SK-N-SH (cell line): ENCODE measurements at regions not wholly inside any gene's neighbourhood (a gene's known extent, or its start where the extent isn't known, plus 50 kb on each side); places are given as distances from the start of the nearest gene placed in this dataset.

ENCODE experiments used
- CTCF ChIA-PET: fragments of 300-600, 350-600 bp; formaldehyde crosslinking; extraction: SDS; loops from one replicate; lab custom pipeline; 2021; lab: Yijun Ruan, JAX
- POLR2A ChIA-PET: fragments of 350-600 bp; sonication (Branson Sonifier 250); formaldehyde crosslinking; extraction: SDS; loops from one replicate; lab custom pipeline; 2020; ENCODE audit warnings: antibody characterized with exemption, inconsistent platforms; lab: Yijun Ruan, JAX
- DNase-seq: peaks from one replicate; pipeline ENCODE4 v3.0.0; 2012
- H2AFZ ChIP-seq: fragments of 200-600 bp; sonication (generic); 2 replicates; pipeline ENCODE4 v1.8.1; 2016; ENCODE audit warnings: antibody characterized with exemption, mild to moderate bottlenecking, low read depth
- H3F3A ChIP-seq: fragments of 200-600 bp; sonication (generic); replicated peaks from 2 replicates; pipeline ENCODE3; 2016; ENCODE audit warnings: antibody characterized with exemption, mild to moderate bottlenecking; ENCODE audit not compliant: insufficient read depth
- H3K27ac ChIP-seq, 2 experiments: fragments of 200-500 bp in 1 of 2; fragments of 200-600 bp in 1 of 2; sonication (Bioruptor generic) in 1 of 2; sonication (generic), shearing (Covaris generic) in 1 of 2; 2 replicates each; pipeline versions ENCODE4 v1.5.1 to v1.6.1; 2014 to 2016; ENCODE audit warnings: low read depth in 2 of 2, inconsistent platforms in 1 of 2, low read length in 1 of 2, mild to moderate bottlenecking in 1 of 2, mixed read lengths in 1 of 2
- H3K27me3 ChIP-seq: fragments of 200-600 bp; sonication (generic), shearing (Covaris generic); 2 replicates; pipeline ENCODE4 v1.6.1; 2016; ENCODE audit warnings: mixed run types; ENCODE audit not compliant: insufficient read depth
- H3K36me3 ChIP-seq, 2 experiments: fragments of 200-500 bp in 1 of 2; fragments of 200-600 bp in 1 of 2; sonication (Bioruptor generic) in 1 of 2; sonication (generic) in 1 of 2; replicated peaks in 1 of 2; 2 replicates each; pipeline versions ENCODE3 to v1.5.1; 2014 to 2016; ENCODE audit warnings: low read length in 1 of 2, mild to moderate bottlenecking in 1 of 2; ENCODE audit not compliant: insufficient read depth in 2 of 2, control insufficient read depth in 1 of 2
- H3K4me1 ChIP-seq, 2 experiments: fragments of 200-500 bp in 1 of 2; fragments of 200-600 bp in 1 of 2; sonication (Bioruptor generic) in 1 of 2; sonication (generic), shearing (Covaris generic) in 1 of 2; 2 replicates each; pipeline versions ENCODE4 v1.5.1 to v1.6.1; 2014 to 2016; ENCODE audit warnings: low read depth in 1 of 2, low read length in 1 of 2, mixed run types in 1 of 2; ENCODE audit not compliant: insufficient read depth in 2 of 2, control insufficient read depth in 1 of 2
- H3K4me2 ChIP-seq: fragments of 200-600 bp; sonication (generic), shearing (Covaris generic); 2 replicates; pipeline ENCODE4 v1.6.1; 2017; ENCODE audit warnings: mixed run types
- H3K4me3 ChIP-seq, 2 experiments: fragments of 200-500 bp in 1 of 2; fragments of 200-600 bp in 1 of 2; sonication (Bioruptor generic) in 1 of 2; sonication (generic), shearing (Covaris generic) in 1 of 2; 2 replicates each; pipeline versions ENCODE4 v1.5.1 to v1.8.1; 2014 to 2016; ENCODE audit warnings: low read depth in 2 of 2, inconsistent platforms in 1 of 2, low read length in 1 of 2, mild to moderate bottlenecking in 1 of 2, mixed read lengths in 1 of 2, moderate library complexity in 1 of 2
- H3K79me2 ChIP-seq: fragments of 200-600 bp; sonication (generic); 2 replicates; pipeline ENCODE4 v1.8.1; 2017; ENCODE audit warnings: mild to moderate bottlenecking; ENCODE audit not compliant: insufficient read depth
- H3K9ac ChIP-seq: fragments of 200-600 bp; sonication (generic); 2 replicates; pipeline ENCODE4 v1.6.1; 2017; ENCODE audit warnings: mixed run types
- H3K9me2 ChIP-seq: fragments of 200-600 bp; sonication (generic); 2 replicates; pipeline ENCODE4 v1.6.1; 2017; ENCODE audit warnings: mixed run types
- H3K9me3 ChIP-seq: fragments of 200-600 bp; sonication (generic); 2 replicates; pipeline ENCODE4 v1.6.1; 2017; ENCODE audit warnings: mixed run types, mild to moderate bottlenecking, moderate library complexity
- H4K20me1 ChIP-seq: fragments of 200-600 bp; sonication (generic); 2 replicates; pipeline ENCODE4 v1.6.1; 2017; ENCODE audit warnings: mild to moderate bottlenecking, mixed run types; ENCODE audit not compliant: insufficient read depth
- ELF1 ChIP-seq: IDR thresholded peaks from 2 replicates; pipeline ENCODE4 v1.4.0; 2012
- EZH2phosphoT487 ChIP-seq: fragments of 200-600 bp; sonication (generic); IDR thresholded peaks from 2 replicates; pipeline ENCODE4 v1.6.1; 2017; ENCODE audit warnings: low read depth, mixed run types, mild to moderate bottlenecking, antibody characterized with exemption, moderate library complexity, borderline replicate concordance
- JUND ChIP-seq: IDR thresholded peaks from 2 replicates; pipeline ENCODE4 v1.4.0; 2012
- MXI1 ChIP-seq: IDR thresholded peaks from 2 replicates; pipeline ENCODE4 v1.6.1; 2012; ENCODE audit warnings: mild to moderate bottlenecking, low read depth, low read length, improper control_type of control experiment
- NFIC ChIP-seq: IDR thresholded peaks from 2 replicates; pipeline ENCODE4 v1.4.0; 2012; ENCODE audit warnings: borderline replicate concordance
- POLR2AphosphoS5 ChIP-seq: IDR thresholded peaks from 2 replicates; pipeline ENCODE4 v1.6.1; 2012; ENCODE audit warnings: low read depth, low read length
- RAD21 ChIP-seq: IDR thresholded peaks from 2 replicates; pipeline ENCODE4 v1.6.1; 2012; ENCODE audit warnings: mild to moderate bottlenecking, low read length
- RCOR1 ChIP-seq: fragments of 150-350 bp; IDR thresholded peaks from 2 replicates; pipeline ENCODE4 v1.6.1; 2017; ENCODE audit warnings: antibody characterized with exemption, low read length
- RFX5 ChIP-seq: IDR thresholded peaks from 2 replicates; pipeline ENCODE4 v1.6.1; 2012; ENCODE audit warnings: mild to moderate bottlenecking, improper control_type of control experiment, low read length
- RXRA ChIP-seq: IDR thresholded peaks from 2 replicates; pipeline ENCODE4 v1.4.0; 2012; ENCODE audit warnings: low read depth, mild to moderate bottlenecking, borderline replicate concordance
- SIN3A ChIP-seq: IDR thresholded peaks from 2 replicates; pipeline ENCODE4 v1.6.1; 2012; ENCODE audit warnings: low read depth, mild to moderate bottlenecking, low read length, moderate library complexity, borderline replicate concordance
- SMC3 ChIP-seq: IDR thresholded peaks from 2 replicates; pipeline ENCODE4 v1.6.1; 2012; ENCODE audit warnings: low read depth, low read length, improper control_type of control experiment
- WGBS: methylation state at CpG from one replicate; pipeline ENCODE4 v1.1.6; 2017; ENCODE audit warnings: low lambda C conversion rate; 5-methylcytosine and 5-hydroxymethylcytosine counted together
- TF ChIP-seq, protein P1 (sequence below): IDR thresholded peaks from 2 replicates; pipeline ENCODE4 v1.4.0; 2012; ENCODE audit warnings: low read depth
- TF ChIP-seq, protein P2 (sequence below): IDR thresholded peaks from 2 replicates; pipeline ENCODE4 v1.4.0; 2012; ENCODE audit warnings: low read depth, borderline replicate concordance
- TF ChIP-seq, protein P3 (sequence below): IDR thresholded peaks from 2 replicates; pipeline ENCODE4 v1.6.1; 2012; ENCODE audit warnings: mild to moderate bottlenecking, low read depth, low read length, moderate library complexity
- TF ChIP-seq, protein P4 (sequence below): IDR thresholded peaks from 2 replicates; pipeline ENCODE4; 2012
- TF ChIP-seq, protein P5 (sequence below): fragments of 150-350 bp; IDR thresholded peaks from 2 replicates; pipeline ENCODE4 v1.6.1; 2017; ENCODE audit warnings: antibody characterized with exemption, low read length, low read depth, borderline replicate concordance

- H3K9ac ChIP-seq: no peak overlapping the region
- H3K36me3 ChIP-seq: no peaks in the 10 kb centered on the region
- peaks cover 0 to 7% of the 10 kb centered on the region in 2 experiments; a peak in 2 of 4 replicates for H3K4me1 ChIP-seq
- H3K9me3 ChIP-seq: no peaks in the 10 kb centered on the region
- peak overlapping the region in 1 of 2 experiments; percentile 34; a peak in 1 of 4 replicates for H3K27ac ChIP-seq
- ChIA-PET POLR2A (no interaction called here), CTCF (no interaction called here)
- no peaks in the 10 kb centered on the region; the same call in 1 of the 2 replicates for H3K27me3 ChIP-seq
- no peak for TF ChIP-seq RAD21
- no peak for TF ChIP-seq EZH2phosphoT487
- no peak for TF ChIP-seq RCOR1
- TF ChIP-seq, protein P1, sequence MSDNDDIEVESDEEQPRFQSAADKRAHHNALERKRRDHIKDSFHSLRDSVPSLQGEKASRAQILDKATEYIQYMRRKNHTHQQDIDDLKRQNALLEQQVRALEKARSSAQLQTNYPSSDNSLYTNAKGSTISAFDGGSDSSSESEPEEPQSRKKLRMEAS: no peak
- TF ChIP-seq SIN3A: no peak
- no peak for TF ChIP-seq NFIC
- TF ChIP-seq, protein P2, sequence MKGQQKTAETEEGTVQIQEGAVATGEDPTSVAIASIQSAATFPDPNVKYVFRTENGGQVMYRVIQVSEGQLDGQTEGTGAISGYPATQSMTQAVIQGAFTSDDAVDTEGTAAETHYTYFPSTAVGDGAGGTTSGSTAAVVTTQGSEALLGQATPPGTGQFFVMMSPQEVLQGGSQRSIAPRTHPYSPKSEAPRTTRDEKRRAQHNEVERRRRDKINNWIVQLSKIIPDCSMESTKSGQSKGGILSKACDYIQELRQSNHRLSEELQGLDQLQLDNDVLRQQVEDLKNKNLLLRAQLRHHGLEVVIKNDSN: no peak
- TF ChIP-seq RXRA: no peak
- TF ChIP-seq, protein P3, sequence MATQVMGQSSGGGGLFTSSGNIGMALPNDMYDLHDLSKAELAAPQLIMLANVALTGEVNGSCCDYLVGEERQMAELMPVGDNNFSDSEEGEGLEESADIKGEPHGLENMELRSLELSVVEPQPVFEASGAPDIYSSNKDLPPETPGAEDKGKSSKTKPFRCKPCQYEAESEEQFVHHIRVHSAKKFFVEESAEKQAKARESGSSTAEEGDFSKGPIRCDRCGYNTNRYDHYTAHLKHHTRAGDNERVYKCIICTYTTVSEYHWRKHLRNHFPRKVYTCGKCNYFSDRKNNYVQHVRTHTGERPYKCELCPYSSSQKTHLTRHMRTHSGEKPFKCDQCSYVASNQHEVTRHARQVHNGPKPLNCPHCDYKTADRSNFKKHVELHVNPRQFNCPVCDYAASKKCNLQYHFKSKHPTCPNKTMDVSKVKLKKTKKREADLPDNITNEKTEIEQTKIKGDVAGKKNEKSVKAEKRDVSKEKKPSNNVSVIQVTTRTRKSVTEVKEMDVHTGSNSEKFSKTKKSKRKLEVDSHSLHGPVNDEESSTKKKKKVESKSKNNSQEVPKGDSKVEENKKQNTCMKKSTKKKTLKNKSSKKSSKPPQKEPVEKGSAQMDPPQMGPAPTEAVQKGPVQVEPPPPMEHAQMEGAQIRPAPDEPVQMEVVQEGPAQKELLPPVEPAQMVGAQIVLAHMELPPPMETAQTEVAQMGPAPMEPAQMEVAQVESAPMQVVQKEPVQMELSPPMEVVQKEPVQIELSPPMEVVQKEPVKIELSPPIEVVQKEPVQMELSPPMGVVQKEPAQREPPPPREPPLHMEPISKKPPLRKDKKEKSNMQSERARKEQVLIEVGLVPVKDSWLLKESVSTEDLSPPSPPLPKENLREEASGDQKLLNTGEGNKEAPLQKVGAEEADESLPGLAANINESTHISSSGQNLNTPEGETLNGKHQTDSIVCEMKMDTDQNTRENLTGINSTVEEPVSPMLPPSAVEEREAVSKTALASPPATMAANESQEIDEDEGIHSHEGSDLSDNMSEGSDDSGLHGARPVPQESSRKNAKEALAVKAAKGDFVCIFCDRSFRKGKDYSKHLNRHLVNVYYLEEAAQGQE: no peak
- no peak for TF ChIP-seq ELF1
- H3K9me2 ChIP-seq: no peaks in the 10 kb centered on the region
- H4K20me1 ChIP-seq: peaks cover 3% of the 10 kb centered on the region; the same call in 1 of the 2 replicates
- WGBS: 28% methylated on average over 2 of the region's 2 CpGs
- H3F3A ChIP-seq: peaks cover 5% of the 10 kb centered on the region
- H3K4me2 ChIP-seq: peak overlapping the region; percentile 13; the same call in 1 of the 2 replicates
- no peaks in the 10 kb centered on the region for H3K79me2 ChIP-seq
- DNase-seq: no peak
- H2AFZ ChIP-seq: no peak overlapping the region
- no peak overlapping the region for H3K4me3 ChIP-seq
These were observed 332.9 kb upstream of the PRKCQ start for GRCh38 chr10:6912929-6913328.

GRCh38 chr10:6912424-6912823, 332.3 kb upstream of the PRKCQ start:
- H3K9me3 ChIP-seq: no peaks in the 10 kb centered on the region
- H3K79me2 ChIP-seq: no peaks in the 10 kb centered on the region
- ChIA-PET CTCF (interaction anchor here (2.0 kb wide), 1 partner anchor 8 kb away, joined by 5 read pairs; no protein-coding TSS in a partner anchor), POLR2A (no interaction called here)
- H3K4me2 ChIP-seq: peak overlapping the region; percentile 13; the same call in 1 of the 2 replicates
- H3K9ac ChIP-seq: no peak overlapping the region
- no peaks in the 10 kb centered on the region for H3K36me3 ChIP-seq
- peak overlapping the region in 1 of 2 experiments; percentile 34; a peak in 1 of 4 replicates for H3K27ac ChIP-seq
- H3K4me3 ChIP-seq: no peak overlapping the region
- no peaks in the 10 kb centered on the region for H3K9me2 ChIP-seq
- DNase-seq: no peak
- H3K4me1 ChIP-seq: peaks cover 0 to 7% of the 10 kb centered on the region in 2 experiments; a peak in 2 of 4 replicates
- 2% methylated on average over 5 of the region's 5 CpGs for WGBS
- H4K20me1 ChIP-seq: peaks cover 3% of the 10 kb centered on the region; the same call in 1 of the 2 replicates
- peaks cover 5% of the 10 kb centered on the region for H3F3A ChIP-seq
- H3K27me3 ChIP-seq: no peaks in the 10 kb centered on the region; the same call in 1 of the 2 replicates
- H2AFZ ChIP-seq: no peak overlapping the region
- TF ChIP-seq SMC3 (no peak), POLR2AphosphoS5 (no peak), NFIC (peak; percentile 34; the same call in 1 of the 2 replicates), RAD21 (no peak), RFX5 (no peak), MXI1 (no peak), JUND (peak; percentile 60; the same call in 1 of the 2 replicates)
- TF ChIP-seq, protein P4, sequence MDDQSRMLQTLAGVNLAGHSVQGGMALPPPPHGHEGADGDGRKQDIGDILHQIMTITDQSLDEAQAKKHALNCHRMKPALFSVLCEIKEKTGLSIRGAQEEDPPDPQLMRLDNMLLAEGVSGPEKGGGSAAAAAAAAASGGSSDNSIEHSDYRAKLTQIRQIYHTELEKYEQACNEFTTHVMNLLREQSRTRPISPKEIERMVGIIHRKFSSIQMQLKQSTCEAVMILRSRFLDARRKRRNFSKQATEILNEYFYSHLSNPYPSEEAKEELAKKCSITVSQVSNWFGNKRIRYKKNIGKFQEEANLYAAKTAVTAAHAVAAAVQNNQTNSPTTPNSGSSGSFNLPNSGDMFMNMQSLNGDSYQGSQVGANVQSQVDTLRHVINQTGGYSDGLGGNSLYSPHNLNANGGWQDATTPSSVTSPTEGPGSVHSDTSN: peak; percentile 85
- TF ChIP-seq, protein P5, sequence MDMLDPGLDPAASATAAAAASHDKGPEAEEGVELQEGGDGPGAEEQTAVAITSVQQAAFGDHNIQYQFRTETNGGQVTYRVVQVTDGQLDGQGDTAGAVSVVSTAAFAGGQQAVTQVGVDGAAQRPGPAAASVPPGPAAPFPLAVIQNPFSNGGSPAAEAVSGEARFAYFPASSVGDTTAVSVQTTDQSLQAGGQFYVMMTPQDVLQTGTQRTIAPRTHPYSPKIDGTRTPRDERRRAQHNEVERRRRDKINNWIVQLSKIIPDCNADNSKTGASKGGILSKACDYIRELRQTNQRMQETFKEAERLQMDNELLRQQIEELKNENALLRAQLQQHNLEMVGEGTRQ: no peak
- TF ChIP-seq, protein P3: no peak
